Transverse colon (tissue), 4 donors: ENCODE measurements at regions not wholly inside any gene's neighbourhood (a gene's known extent, or its start where the extent isn't known, plus 50 kb on each side); places are given as distances from the start of the nearest gene placed in this dataset.

ENCODE experiments used
- DNase-seq: peaks from one replicate; pipeline ENCODE4 v3.0.0-alpha.2; 2019
- H3K27ac ChIP-seq, 4 donors: fragments of 200-600 bp; sonication (generic); 2 replicates each; pipeline ENCODE4 v1.5.1; 2016 to 2018; ENCODE audit warnings: inconsistent platforms in 4 of 4
- H3K27me3 ChIP-seq: fragments of 200-600 bp; sonication (generic); 2 replicates; pipeline ENCODE4 v1.5.1; 2017; ENCODE audit warnings: inconsistent platforms
- H3K36me3 ChIP-seq, 4 donors: fragments of 200-600 bp; sonication (generic); 2 replicates each; pipeline ENCODE4 v1.5.1; 2017 to 2019; ENCODE audit warnings: inconsistent platforms in 4 of 4
- H3K4me1 ChIP-seq, 4 donors: fragments of 200-600 bp; sonication (generic); 2 replicates each; pipeline ENCODE4 v1.5.1; 2017 to 2020; ENCODE audit warnings: inconsistent platforms in 4 of 4
- H3K4me3 ChIP-seq, 4 donors: fragments of 200-600 bp; sonication (generic); 1 replicate in 1 of 4; 2 replicates in 3 of 4; pipeline versions ENCODE4 v1.5.1 to v1.6.1; 2017 to 2019; ENCODE audit warnings: inconsistent platforms in 4 of 4
- H3K9me3 ChIP-seq, 2 donors: fragments of 200-600 bp; sonication (generic); 2 replicates each; pipeline ENCODE4 v1.5.1; 2017 to 2019; ENCODE audit warnings: inconsistent platforms in 2 of 2
- CTCF ChIP-seq, 5 experiments: fragments of 200-600 bp in 3 of 5; fragments of 450-650 bp in 2 of 5; sonication (generic) in 3 of 5; IDR thresholded peaks; 1 replicate in 2 of 5; 2 replicates in 3 of 5; pipeline ENCODE4 v1.5.1; 2016 to 2017; ENCODE audit warnings: antibody characterized with exemption in 5 of 5, inconsistent platforms in 3 of 5, mild to moderate bottlenecking in 2 of 5, moderate library complexity in 1 of 5
- EP300 ChIP-seq: sonication (generic); formaldehyde crosslinking; IDR thresholded peaks from one replicate; pipeline ENCODE4 v1.6.1; 2017; ENCODE audit warnings: antibody characterized with exemption, low read depth
- POLR2A ChIP-seq: fragments of 450-650 bp; IDR thresholded peaks from one replicate; pipeline ENCODE4 v1.6.1; 2016; ENCODE audit warnings: antibody characterized with exemption, mild to moderate bottlenecking, moderate library complexity
- POLR2AphosphoS5 ChIP-seq, 3 donors: sonication (generic); formaldehyde crosslinking; IDR thresholded peaks; one replicate each; pipeline ENCODE4 v1.6.1; 2016; ENCODE audit warnings: antibody characterized with exemption in 3 of 3
- WGBS, 2 donors: methylation state at CpG; one replicate each; pipeline ENCODE4 v1.1.5; 2018; ENCODE audit warnings: low coverage in 1 of 2; 5-methylcytosine and 5-hydroxymethylcytosine counted together
- in situ Hi-C, 4 donors: fragments of 200-750 bp; cut with MboI; loops; one replicate each; pipeline versions ENCODE4 v1.15.0 to v1.15.1; 2017; ENCODE audit warnings: low sequenced_read_pairs in 3 of 4, low pct_ligation_motif_present in 1 of 4, low pct_unique_long_range_greater_than_20kb in 1 of 4
- intact Hi-C: fragments of 100-400 bp; cut with DNase I; formaldehyde crosslinking; loops from one replicate; pipeline ENCODE4 v1.15.1; 2023; ENCODE audit warnings: low total_unique reads

- no peak overlapping the region for H3K27ac ChIP-seq
- WGBS, 2 donors: 36 to 40% methylated on average over 1 of the region's 1 CpG
Observed at GRCh38 chr6:92545861-92546260, 873.5 kb downstream of the EPHA7 start.

GRCh38 chr6:92541448-92542060 is 877.8 kb downstream of the EPHA7 start:
- intact Hi-C loops (no loop called here), in situ Hi-C loops (no loop called here)
- Histone ChIP-seq H3K9me3 (no peaks in the 10 kb centered on the region), H3K27ac (no peak overlapping the region), H3K27me3 (no peaks in the 10 kb centered on the region), H3K4me3 (no peak overlapping the region), H3K36me3 (no peaks in the 10 kb centered on the region), H3K4me1 (no peaks in the 10 kb centered on the region)
- 43 to 73% methylated on average over 1 of the region's 1 CpG for WGBS, 2 donors
- TF ChIP-seq POLR2A (no peak), EP300 (no peak), CTCF (IDR thresholded peaks at IDR 0.05) (no peak), POLR2AphosphoS5 (IDR thresholded peaks at IDR 0.05) (no peak)
- no peak for DNase-seq

More at GRCh38 chr6:92545861-92546260, 873.5 kb downstream of the EPHA7 start:
- no peak for DNase-seq
- in situ Hi-C loops (no loop called here), intact Hi-C loops (no loop called here)
- Histone ChIP-seq H3K9me3 (no peaks in the 10 kb centered on the region), H3K4me3 (no peak overlapping the region), H3K27me3 (no peaks in the 10 kb centered on the region), H3K36me3 (no peaks in the 10 kb centered on the region), H3K4me1 (no peaks in the 10 kb centered on the region)
- no peak for TF ChIP-seq CTCF (IDR thresholded peaks at IDR 0.05)
- TF ChIP-seq POLR2AphosphoS5 (IDR thresholded peaks at IDR 0.05): no peak
- TF ChIP-seq POLR2A: no peak
- TF ChIP-seq EP300: no peak

GRCh38 chr6:92538926-92539325 is 880.4 kb downstream of the EPHA7 start:
- no peak overlapping the region for H3K27ac ChIP-seq
- DNase-seq: no peak
- no peaks in the 10 kb centered on the region for H3K9me3 ChIP-seq
- H3K27me3 ChIP-seq: no peaks in the 10 kb centered on the region
- intact Hi-C loops: no loop called here
- no peaks in the 10 kb centered on the region for H3K36me3 ChIP-seq
- in situ Hi-C loops: no loop called here
- no peaks in the 10 kb centered on the region for H3K4me1 ChIP-seq
- H3K4me3 ChIP-seq: no peak overlapping the region
- TF ChIP-seq POLR2A (no peak), EP300 (no peak), CTCF (IDR thresholded peaks at IDR 0.05) (no peak), POLR2AphosphoS5 (IDR thresholded peaks at IDR 0.05) (no peak)

GRCh38 chr6:92538275-92538674 is 881.1 kb downstream of the EPHA7 start:
- in situ Hi-C loops: no loop called here
- WGBS, 2 donors: 21 to 63% methylated on average over 1 of the region's 1 CpG
- no peak for DNase-seq

More at GRCh38 chr6:92538275-92538674, 881.1 kb downstream of the EPHA7 start:
- Histone ChIP-seq H3K4me1 (no peaks in the 10 kb centered on the region), H3K9me3 (no peaks in the 10 kb centered on the region), H3K36me3 (no peaks in the 10 kb centered on the region), H3K27ac (no peak overlapping the region), H3K4me3 (no peak overlapping the region), H3K27me3 (no peaks in the 10 kb centered on the region)
- intact Hi-C loops: no loop called here
- TF ChIP-seq CTCF (IDR thresholded peaks at IDR 0.05): no peak
- TF ChIP-seq POLR2A: no peak
- no peak for TF ChIP-seq POLR2AphosphoS5 (IDR thresholded peaks at IDR 0.05)
- TF ChIP-seq EP300: no peak
